HepG2 (cell line): ENCODE measurements at regions not wholly inside any gene's neighbourhood (a gene's known extent, or its start where the extent isn't known, plus 50 kb on each side); places are given as distances from the start of the nearest gene placed in this dataset.

Experiments
- CHCHD3 ChIP-seq: sonication (generic); formaldehyde crosslinking; IDR thresholded peaks from 2 replicates; pipeline ENCODE4 v1.8.0; 2022; ENCODE audit warnings: mild to moderate bottlenecking, missing genetic modification reagents, moderate library complexity
- POLR2A ChIP-seq, 2 experiments: IDR thresholded peaks; 2 replicates each; pipeline ENCODE4 v1.6.1; 2011; ENCODE audit warnings: low read depth in 2 of 2, low read length in 2 of 2, mild to moderate bottlenecking in 1 of 2, moderate library complexity in 1 of 2; ENCODE audit not compliant: insufficient read depth in 1 of 2
- RXRB ChIP-seq: IDR thresholded peaks from 2 replicates; pipeline ENCODE4 v1.6.1; 2016; ENCODE audit warnings: borderline replicate concordance, missing genetic modification reagents, missing compliant biosample characterization
- ZZZ3 ChIP-seq: sonication (generic); formaldehyde crosslinking; IDR thresholded peaks from 2 replicates; pipeline ENCODE4 v1.4.0; 2020; ENCODE audit warnings: missing genetic modification reagents, mild to moderate bottlenecking, borderline replicate concordance

- TF ChIP-seq POLR2A (IDR thresholded peaks at IDR 0.05; ENCODE audit: insufficient read depth in 1 of 2, low read depth in 2 of 2, low read length in 2 of 2): no peak
- no peak for TF ChIP-seq ZZZ3 (CRISPR knock-in tag)
- TF ChIP-seq CHCHD3 (CRISPR knock-in tag): no peak
- TF ChIP-seq RXRB (CRISPR knock-in tag): no peak
Observed at GRCh38 chr10:52642208-52642607, 130.4 kb downstream of the MBL2 start.
